Neuronal stem cell (in vitro differentiated cells): ENCODE measurements at regions not wholly inside any gene's neighbourhood (a gene's known extent, or its start where the extent isn't known, plus 50 kb on each side); places are given as distances from the start of the nearest gene placed in this dataset.

Experiments used
- DNase-seq: peaks from one replicate; pipeline ENCODE4 v3.0.0-alpha.2; 2013; ENCODE audit warnings: low spot score
- H2AFZ ChIP-seq: one replicate; pipeline ENCODE4 v1.6.1; 2013; ENCODE audit warnings: mild to moderate bottlenecking, low read length, inconsistent platforms
- H2AK5ac ChIP-seq: 2 replicates; pipeline ENCODE4 v1.6.1; 2013; ENCODE audit warnings: low read depth, mild to moderate bottlenecking, inconsistent platforms, low read length, moderate library complexity, mixed read lengths
- H2BK120ac ChIP-seq: 2 replicates; pipeline ENCODE4 v1.6.1; 2013; ENCODE audit warnings: low read depth, mild to moderate bottlenecking, inconsistent platforms, low read length, moderate library complexity, mixed read lengths
- H2BK12ac ChIP-seq: one replicate; pipeline ENCODE4 v1.6.1; 2013; ENCODE audit warnings: low read length, inconsistent platforms
- H2BK15ac ChIP-seq: 2 replicates; pipeline ENCODE4 v1.6.1; 2013; ENCODE audit warnings: mild to moderate bottlenecking, low read length, inconsistent platforms, mixed read lengths
- H2BK5ac ChIP-seq: one replicate; pipeline ENCODE4 v1.6.1; 2013; ENCODE audit warnings: inconsistent platforms, mild to moderate bottlenecking, low read length, moderate library complexity
- H3K14ac ChIP-seq: one replicate; pipeline ENCODE4 v1.6.1; 2013; ENCODE audit warnings: low read length, inconsistent platforms
- H3K18ac ChIP-seq: 2 replicates; pipeline ENCODE4 v1.6.1; 2013; ENCODE audit warnings: low read length, inconsistent platforms
- H3K23ac ChIP-seq: 2 replicates; pipeline ENCODE4 v1.6.1; 2013; ENCODE audit warnings: low read depth, mild to moderate bottlenecking, mixed read lengths, low read length, inconsistent platforms; ENCODE audit not compliant: poor library complexity
- H3K27ac ChIP-seq: replicated peaks from 3 replicates; pipeline ENCODE4 v1.5.1; 2013; ENCODE audit warnings: low read length, inconsistent platforms
- H3K27me3 ChIP-seq, 3 experiments: 2 replicates each; pipeline ENCODE4 v1.6.1; 2013; ENCODE audit warnings: low read length in 3 of 3, mild to moderate bottlenecking in 2 of 3, inconsistent platforms in 1 of 3, low read depth in 1 of 3, mixed read lengths in 1 of 3, moderate library complexity in 1 of 3; ENCODE audit not compliant: control insufficient read depth in 3 of 3, insufficient read depth in 3 of 3
- H3K36me3 ChIP-seq, 2 donors: replicated peaks in 1 of 2; 2 replicates each; pipeline ENCODE4 v1.6.1; 2013; ENCODE audit warnings: low read length in 2 of 2; ENCODE audit not compliant: control insufficient read depth in 2 of 2, insufficient read depth in 2 of 2
- H3K4ac ChIP-seq: 2 replicates; pipeline ENCODE4 v1.6.1; 2013; ENCODE audit warnings: inconsistent platforms, mild to moderate bottlenecking, low read length, moderate library complexity
- H3K4me1 ChIP-seq, 2 donors: 1 replicate in 1 of 2; 2 replicates in 1 of 2; pipeline ENCODE4 v1.6.1; 2013; ENCODE audit warnings: low read length in 2 of 2, low read depth in 1 of 2; ENCODE audit not compliant: control insufficient read depth in 2 of 2, insufficient read depth in 1 of 2
- H3K4me2 ChIP-seq: one replicate; pipeline ENCODE4 v1.6.1; 2013; ENCODE audit warnings: mild to moderate bottlenecking, low read length, inconsistent platforms; ENCODE audit not compliant: insufficient read depth, poor library complexity, severe bottlenecking
- H3K4me3 ChIP-seq, 2 donors: 2 replicates each; pipeline ENCODE4 v1.5.1; 2013; ENCODE audit warnings: low read length in 2 of 2, mild to moderate bottlenecking in 2 of 2, inconsistent platforms in 1 of 2, moderate library complexity in 1 of 2
- H3K79me1 ChIP-seq: one replicate; pipeline ENCODE4 v1.6.1; 2013; ENCODE audit warnings: low read depth, mild to moderate bottlenecking, inconsistent platforms, low read length, moderate library complexity
- H3K9ac ChIP-seq: one replicate; pipeline ENCODE4 v1.6.1; 2013; ENCODE audit warnings: mild to moderate bottlenecking, low read depth, low read length, inconsistent platforms; ENCODE audit not compliant: poor library complexity
- H3K9me3 ChIP-seq, 2 donors: replicated peaks in 1 of 2; 2 replicates each; pipeline versions ENCODE3 to v1.6.1; 2013; ENCODE audit warnings: low read length in 2 of 2, mild to moderate bottlenecking in 2 of 2, inconsistent platforms in 1 of 2, low read depth in 1 of 2, mixed read lengths in 1 of 2, moderate library complexity in 1 of 2; ENCODE audit not compliant: control insufficient read depth in 2 of 2, insufficient read depth in 1 of 2
- H4K8ac ChIP-seq: one replicate; pipeline ENCODE4 v1.6.1; 2013; ENCODE audit warnings: low read depth, mild to moderate bottlenecking, inconsistent platforms, low read length, moderate library complexity
- H4K91ac ChIP-seq: one replicate; pipeline ENCODE4 v1.6.1; 2013; ENCODE audit warnings: low read length, low read depth, mild to moderate bottlenecking, inconsistent platforms; ENCODE audit not compliant: poor library complexity
- WGBS, 2 donors: extraction: QIAGEN DNeasy Blood & Tissue Kit; methylation state at CpG; one replicate each; pipeline ENCODE4 v1.1.7; 2013; ENCODE audit warnings: missing lambda C conversion rate in 2 of 2, mixed read lengths in 1 of 2; ENCODE audit not compliant: insufficient read length in 2 of 2, insufficient replicate concordance in 1 of 2; ENCODE audit errors: extremely low coverage in 2 of 2; 5-methylcytosine and 5-hydroxymethylcytosine counted together

GRCh38 chr5:53397845-53398244 lies 82.6 kb upstream of the FST start:
- H3K27ac ChIP-seq, result no peak overlapping the region
- DNase-seq, result no peak
- no peak overlapping the region for H4K8ac ChIP-seq
- H2AK5ac ChIP-seq, result no peak overlapping the region
- H3K27me3 ChIP-seq, result peaks cover 0 to 4% (median 0%) of the 10 kb centered on the region in 3 experiments
- H3K4me1 ChIP-seq, result no peaks in the 10 kb centered on the region
- H3K4ac ChIP-seq, result no peak overlapping the region
- H3K14ac ChIP-seq, result peak overlapping the region; percentile 17
- H2BK15ac ChIP-seq, result no peak overlapping the region
- H3K36me3 ChIP-seq, result no peaks in the 10 kb centered on the region
- H2BK5ac ChIP-seq, result no peak overlapping the region
- no peak overlapping the region for H3K18ac ChIP-seq
- no peak overlapping the region for H4K91ac ChIP-seq
- no peak overlapping the region for H3K23ac ChIP-seq
- H3K79me1 ChIP-seq, result no peaks in the 10 kb centered on the region
- no peak overlapping the region for H3K4me3 ChIP-seq
- no CpG with 5 or more reads among the region's 2 CpGs for WGBS, 2 donors
- H3K9ac ChIP-seq, result no peak overlapping the region
- H3K4me2 ChIP-seq, result no peak overlapping the region
- no peaks in the 10 kb centered on the region for H3K9me3 ChIP-seq
- H2BK120ac ChIP-seq, result no peak overlapping the region
- no peak overlapping the region for H2BK12ac ChIP-seq
- H2AFZ ChIP-seq, result no peak overlapping the region

DNA sequence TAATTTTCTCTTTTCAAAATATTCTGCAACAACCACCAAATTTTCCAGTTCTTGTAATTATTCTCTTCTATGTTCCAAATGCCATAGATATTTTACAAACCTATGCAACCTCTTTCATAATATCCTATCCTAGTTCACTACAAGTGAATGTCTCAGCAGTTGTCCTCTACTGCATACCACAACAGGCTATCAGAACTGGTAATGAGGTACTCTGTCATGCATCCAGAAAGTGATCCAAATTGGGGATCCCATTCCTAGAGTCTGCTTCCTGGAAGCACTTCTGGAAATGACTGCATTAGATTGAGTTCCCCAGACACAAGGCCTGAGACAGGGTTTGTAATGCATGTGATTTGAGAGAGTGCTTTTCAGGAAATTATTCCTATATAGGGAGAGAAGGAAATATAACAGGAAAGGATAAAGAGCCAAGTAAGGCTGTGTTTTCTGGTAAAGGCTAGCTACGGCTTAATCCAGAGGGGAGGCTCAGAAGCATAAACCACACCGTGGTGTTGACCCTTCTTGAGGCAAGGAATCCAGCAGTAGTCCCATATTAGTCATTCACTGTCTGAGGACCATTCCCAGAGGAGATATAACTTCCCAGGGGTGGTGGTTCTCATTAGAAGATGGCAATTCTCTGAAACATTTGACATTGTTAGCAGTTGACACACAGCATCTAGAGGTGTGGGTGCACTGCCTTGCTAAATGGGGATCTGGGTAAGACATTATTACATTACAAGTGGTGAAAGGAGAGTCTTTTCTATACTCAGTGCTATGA lies 80.3 kb upstream of the FST start:
- H4K8ac ChIP-seq, result no peak overlapping the region
- no peak overlapping the region for H4K91ac ChIP-seq
- no peak overlapping the region for H3K23ac ChIP-seq
- H3K9me3 ChIP-seq, result no peaks in the 10 kb centered on the region
- H3K4ac ChIP-seq, result no peak overlapping the region
- no peaks in the 10 kb centered on the region for H3K4me1 ChIP-seq
- H3K9ac ChIP-seq, result no peak overlapping the region
- no peak overlapping the region for H2BK5ac ChIP-seq
- no peaks in the 10 kb centered on the region for H3K36me3 ChIP-seq
- H2BK120ac ChIP-seq, result no peak overlapping the region
- H2BK12ac ChIP-seq, result no peak overlapping the region
- H2BK15ac ChIP-seq, result no peak overlapping the region
- H3K27me3 ChIP-seq, result peaks cover 0 to 4% (median 0%) of the 10 kb centered on the region in 3 experiments
- DNase-seq, result no peak
- H3K4me2 ChIP-seq, result no peak overlapping the region
- no peak overlapping the region for H2AFZ ChIP-seq
- H3K14ac ChIP-seq, result no peak overlapping the region
- no peak overlapping the region for H3K18ac ChIP-seq
- H3K27ac ChIP-seq, result no peak overlapping the region
- H3K79me1 ChIP-seq, result no peaks in the 10 kb centered on the region
- no CpG with 5 or more reads among the region's 2 CpGs for WGBS, 2 donors
- H2AK5ac ChIP-seq, result no peak overlapping the region
- H3K4me3 ChIP-seq, result no peak overlapping the region

- no CpG with 5 or more reads among the region's 3 CpGs for WGBS, 2 donors
- Histone ChIP-seq H3K4ac (no peak overlapping the region), H3K14ac (no peak overlapping the region), H2BK5ac (no peak overlapping the region), H3K27ac (no peak overlapping the region), H4K91ac (no peak overlapping the region), H3K23ac (no peak overlapping the region), H3K4me2 (no peak overlapping the region), H2AFZ (no peak overlapping the region), H2AK5ac (no peak overlapping the region), H3K18ac (no peak overlapping the region), H4K8ac (no peak overlapping the region), H3K79me1 (no peaks in the 10 kb centered on the region), H3K9ac (no peak overlapping the region), H3K9me3 (no peaks in the 10 kb centered on the region), H3K4me1 (no peaks in the 10 kb centered on the region), H3K36me3 (no peaks in the 10 kb centered on the region), H3K27me3 (peaks cover 0 to 4% (median 0%) of the 10 kb centered on the region in 3 experiments), H2BK15ac (no peak overlapping the region), H3K4me3 (no peak overlapping the region), H2BK120ac (no peak overlapping the region), H2BK12ac (no peak overlapping the region)
- no peak for DNase-seq
Measured at GRCh38 chr5:53403291-53403690, 77.1 kb upstream of the FST start.

DNA sequence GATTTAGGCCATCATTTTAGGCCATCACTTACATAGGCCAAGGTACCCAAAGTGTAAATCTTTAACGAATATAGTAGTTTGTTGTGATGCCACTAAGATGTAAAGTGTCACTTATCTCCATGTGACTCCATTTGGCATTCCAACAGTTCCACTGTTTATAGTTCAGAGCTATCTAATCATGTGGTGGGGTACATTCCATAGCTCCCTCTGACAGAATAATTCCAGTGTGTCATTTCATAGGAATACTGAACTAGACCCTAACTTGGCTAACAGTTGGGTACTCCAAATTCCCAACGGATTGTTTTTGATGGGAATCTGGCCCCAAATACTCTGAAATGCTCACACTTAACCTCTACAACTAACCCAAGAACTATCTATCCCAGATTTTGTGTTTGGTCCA lies 76.7 kb upstream of the FST start:
- no CpG with 5 or more reads among the region's 2 CpGs for WGBS, 2 donors
- no peaks in the 10 kb centered on the region for H3K9me3 ChIP-seq
- H3K27ac ChIP-seq, result no peak overlapping the region

More for the DNA sequence above, 76.7 kb upstream of the FST start:
- H3K18ac ChIP-seq, result no peak overlapping the region
- no peak overlapping the region for H3K23ac ChIP-seq
- no peak overlapping the region for H4K91ac ChIP-seq
- H4K8ac ChIP-seq, result no peak overlapping the region
- H2BK120ac ChIP-seq, result no peak overlapping the region
- H2BK12ac ChIP-seq, result no peak overlapping the region
- H3K4me3 ChIP-seq, result no peak overlapping the region
- H2BK15ac ChIP-seq, result no peak overlapping the region
- no peak overlapping the region for H2BK5ac ChIP-seq
- H3K4me1 ChIP-seq, result no peaks in the 10 kb centered on the region
- H2AFZ ChIP-seq, result no peak overlapping the region
- H3K9ac ChIP-seq, result no peak overlapping the region
- H3K36me3 ChIP-seq, result no peaks in the 10 kb centered on the region
- no peak overlapping the region for H3K14ac ChIP-seq
- H2AK5ac ChIP-seq, result no peak overlapping the region
- no peak overlapping the region for H3K4me2 ChIP-seq
- no peak for DNase-seq
- H3K4ac ChIP-seq, result no peak overlapping the region
- no peaks in the 10 kb centered on the region for H3K79me1 ChIP-seq
- peaks cover 0 to 4% (median 0%) of the 10 kb centered on the region in 3 experiments for H3K27me3 ChIP-seq
